ENCODE measurements at regions not wholly inside any gene's neighbourhood (a gene's known extent, or its start where the extent isn't known, plus 50 kb on each side); places are given as distances from the start of the nearest gene placed in this dataset.

DNA sequence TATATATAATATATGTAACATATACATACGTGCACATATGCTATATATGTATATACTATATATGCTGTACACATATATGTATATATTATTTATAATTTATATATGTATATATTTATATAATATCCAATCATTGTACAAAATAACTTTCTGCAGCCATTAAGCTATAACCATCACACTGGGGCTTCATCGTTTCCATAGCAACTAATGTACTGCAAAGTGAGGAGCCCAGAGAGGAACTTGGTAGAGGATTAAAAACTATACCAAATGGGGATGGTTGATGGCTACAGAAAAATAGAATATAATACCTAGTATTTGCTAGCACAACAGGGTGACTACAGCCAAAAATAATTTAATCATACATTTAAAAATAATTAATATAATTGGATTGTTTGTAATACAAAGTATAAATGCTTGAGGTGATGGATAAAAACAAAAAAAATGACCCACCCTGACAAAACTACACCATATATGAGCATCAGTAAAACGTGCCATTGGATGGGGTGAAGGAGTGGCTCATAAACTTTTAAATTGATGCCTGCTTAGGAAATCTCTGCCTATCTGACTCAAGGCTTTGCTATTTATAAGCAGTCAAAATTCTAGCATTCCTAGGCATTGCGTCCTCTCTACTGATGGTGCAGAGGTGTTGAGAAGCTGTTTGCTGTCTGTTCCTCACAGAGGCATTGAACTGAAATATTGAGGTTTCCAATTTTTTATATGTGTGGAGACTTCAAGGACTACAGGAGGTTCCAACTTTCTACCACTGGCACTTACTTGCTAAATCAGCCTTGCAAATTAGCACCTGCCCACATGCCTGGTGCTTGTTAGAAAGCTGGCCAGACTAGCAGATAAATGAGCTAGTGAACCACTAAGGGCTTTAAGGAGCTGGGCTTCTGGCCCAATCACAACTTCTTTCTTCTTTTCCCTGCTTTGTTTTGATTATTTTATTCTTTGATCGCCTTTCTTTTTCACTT lies 190.1 kb downstream of the SCP2D1 start:
- DNase-seq, result no peak

GRCh38 chr20:19004975-19005374 lies 191.4 kb downstream of the SCP2D1 start:
- no peak for DNase-seq

- no peak for DNase-seq
Observed at GRCh38 chr20:19008497-19008896, 194.9 kb downstream of the SCP2D1 start.

DNA sequence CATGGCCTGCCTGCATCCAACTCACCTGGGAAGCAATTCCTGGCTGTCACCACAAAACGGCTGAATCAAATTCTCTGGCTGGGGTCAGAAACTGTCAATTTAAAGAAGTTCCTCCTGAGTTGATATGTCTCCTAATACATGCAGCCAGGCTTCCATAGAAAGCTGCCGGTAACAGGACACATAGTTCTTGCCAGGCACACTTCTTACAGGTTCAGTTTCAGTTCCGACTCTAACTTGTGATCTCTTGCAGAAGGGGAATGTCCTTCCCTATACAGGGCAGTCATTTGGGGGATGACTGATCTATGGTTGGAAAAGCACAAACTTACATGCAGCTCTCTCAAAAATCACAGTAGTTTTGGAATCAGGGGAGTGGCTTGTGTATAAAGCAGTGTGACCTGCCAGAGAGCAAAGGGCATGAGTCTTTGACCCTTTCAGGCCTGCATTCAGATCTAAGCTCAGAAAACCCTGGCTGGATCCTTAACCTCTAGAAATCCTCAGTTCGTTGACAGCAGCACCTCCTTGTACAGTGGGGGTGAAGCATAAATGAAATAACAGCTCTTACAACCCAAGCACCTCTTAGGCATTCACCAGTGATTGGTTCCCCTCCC lies 195.6 kb downstream of the SCP2D1 start:
- no peak for DNase-seq

DNA sequence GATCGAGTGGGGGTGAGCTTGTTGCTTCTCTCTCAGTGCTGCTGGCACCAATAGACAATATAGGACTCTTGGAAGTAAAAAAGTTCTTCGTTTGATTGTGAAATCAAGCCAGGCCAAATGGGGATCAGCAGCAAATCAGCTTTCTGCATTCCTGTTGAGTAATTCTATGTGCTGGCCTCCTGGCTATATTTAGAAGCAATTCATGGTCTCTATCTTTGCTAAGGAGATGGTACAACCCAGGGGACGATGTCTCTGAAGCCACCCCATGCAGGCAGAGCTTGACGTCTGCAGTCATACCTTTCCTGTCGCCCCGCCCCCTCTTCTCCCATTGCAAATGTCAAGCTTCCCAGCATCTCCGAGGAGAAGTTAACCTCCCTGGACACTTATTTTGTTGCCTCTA lies 199.1 kb downstream of the SCP2D1 start:
- no peak for DNase-seq

GRCh38 chr20:19013907-19014306 lies 198.5 kb upstream of the SLC24A3 start:
- DNase-seq, result no peak

GRCh38 chr20:19015351-19016139 lies 196.9 kb upstream of the SLC24A3 start:
- DNase-seq, result no peak

DNA sequence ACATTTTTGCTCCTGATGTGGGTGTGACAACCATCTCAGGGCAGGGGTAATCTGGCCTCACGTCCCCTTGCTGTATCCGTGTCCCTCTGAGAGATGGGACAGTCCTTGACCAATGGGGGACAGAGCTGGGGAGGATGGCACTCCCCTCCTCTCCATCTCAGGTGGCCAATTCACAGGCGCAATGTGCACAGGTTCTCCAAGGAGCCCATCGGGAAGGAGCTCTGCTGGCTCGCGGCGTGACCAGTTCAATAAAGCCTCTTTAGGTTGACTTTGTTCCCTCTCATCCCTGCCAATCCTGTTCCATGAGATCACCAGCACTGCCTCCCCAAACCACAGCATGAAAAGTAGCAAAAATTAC lies 196.3 kb upstream of the SLC24A3 start:
- no peak for DNase-seq

GRCh38 chr20:19017104-19017690 lies 195.2 kb upstream of the SLC24A3 start:
- DNase-seq, result no peak

GRCh38 chr20:19018881-19019280 lies 193.6 kb upstream of the SLC24A3 start:
- no peak for DNase-seq

DNA sequence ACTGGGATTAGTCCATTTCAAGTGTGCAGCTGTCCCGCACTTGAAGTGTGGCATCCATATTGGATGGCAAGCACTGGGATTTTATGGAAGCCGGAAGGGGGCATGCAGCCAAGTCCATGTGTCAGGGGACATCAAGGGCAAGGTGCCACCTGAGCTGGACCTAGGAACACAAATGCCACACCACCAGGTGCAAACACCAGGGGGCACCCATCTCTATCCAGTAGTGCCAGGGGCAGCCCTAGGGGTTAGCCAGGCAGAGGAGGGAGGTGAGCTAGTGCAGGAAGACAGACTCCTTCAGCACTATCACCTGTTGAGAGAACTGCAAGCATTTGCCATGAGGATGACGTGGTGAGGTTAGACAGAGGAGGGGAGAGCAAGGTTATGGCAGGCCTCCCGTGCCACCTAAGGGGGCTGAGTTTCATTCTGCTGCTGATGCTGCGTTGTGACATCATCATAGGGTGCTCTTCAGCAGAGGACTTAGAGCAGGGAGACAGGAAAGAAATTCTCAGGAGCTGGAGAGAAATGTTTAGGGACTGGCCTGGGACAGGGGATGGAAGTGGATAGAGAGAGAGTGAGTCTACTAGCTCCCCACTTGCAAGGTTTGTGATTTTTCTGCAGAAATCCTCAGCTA lies 192.6 kb upstream of the SLC24A3 start:
- DNase-seq, result no peak

- no peak for DNase-seq
Observed at GRCh38 chr20:19021406-19022117, 190.9 kb upstream of the SLC24A3 start.

DNA sequence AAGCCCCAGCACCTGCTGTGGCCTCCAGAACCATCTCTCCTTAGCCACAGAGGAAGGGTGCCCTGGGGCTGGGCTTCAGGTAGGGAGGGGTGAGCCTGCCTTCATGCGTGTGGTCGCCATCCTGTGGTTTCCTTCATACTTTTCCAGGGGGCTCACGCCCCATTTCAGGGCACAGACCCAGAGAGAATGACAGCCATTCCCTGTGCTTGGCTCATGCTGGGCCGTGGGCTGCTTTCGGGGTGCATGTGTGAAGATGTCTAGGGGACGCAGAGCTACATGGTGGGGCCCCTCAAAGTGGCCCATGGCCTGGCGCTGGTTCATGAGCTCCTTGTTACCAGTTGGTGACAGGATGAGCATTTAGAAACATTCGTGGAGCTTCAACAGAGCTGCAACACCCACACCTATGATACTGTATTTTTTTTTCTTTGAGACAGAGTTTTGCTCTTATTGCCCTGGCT lies 190.3 kb upstream of the SLC24A3 start:
- no peak for DNase-seq

- no peak for DNase-seq
Observed at GRCh38 chr20:19022791-19023448, 189.5 kb upstream of the SLC24A3 start.

DNA sequence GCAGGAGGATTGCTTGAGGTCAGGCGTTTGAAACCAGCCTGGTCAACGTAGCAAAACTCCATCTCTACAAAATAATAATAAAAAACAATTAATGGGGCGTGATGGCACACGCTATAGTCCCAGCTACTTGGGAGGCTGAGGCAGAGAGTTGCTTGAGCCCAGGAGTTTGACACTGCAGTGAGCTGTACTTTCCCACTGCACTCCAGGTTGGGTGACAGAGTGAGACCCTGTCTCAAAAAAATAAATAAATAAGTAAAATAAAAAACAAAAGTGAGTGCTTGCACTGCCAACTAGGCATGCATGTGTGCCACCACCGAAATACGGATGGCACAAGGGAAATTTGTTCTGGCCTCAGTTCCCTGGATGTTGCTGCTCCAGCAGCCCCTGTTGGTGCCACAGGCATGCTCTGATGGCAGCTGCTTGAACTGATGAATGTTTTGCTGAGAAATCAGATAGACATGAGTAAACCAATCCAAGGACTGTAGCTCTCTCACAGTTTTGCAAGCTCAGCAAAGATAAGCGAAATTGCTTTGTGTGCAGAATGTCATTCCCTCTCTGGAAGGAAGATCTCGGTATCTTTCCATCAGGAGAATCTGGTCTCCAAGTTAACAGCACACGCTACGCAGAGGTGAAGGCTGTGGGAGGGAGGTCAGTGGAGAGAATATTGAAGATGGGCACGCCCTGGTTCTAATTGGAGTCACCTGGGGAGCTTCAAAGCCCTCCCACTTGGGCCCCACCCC lies 188.0 kb upstream of the SLC24A3 start:
- no peak for DNase-seq

GRCh38 chr20:19025430-19026120 lies 186.9 kb upstream of the SLC24A3 start:
- DNase-seq, result no peak

- no peak for DNase-seq
Observed at GRCh38 chr20:19026121-19026878, 186.1 kb upstream of the SLC24A3 start.

DNA sequence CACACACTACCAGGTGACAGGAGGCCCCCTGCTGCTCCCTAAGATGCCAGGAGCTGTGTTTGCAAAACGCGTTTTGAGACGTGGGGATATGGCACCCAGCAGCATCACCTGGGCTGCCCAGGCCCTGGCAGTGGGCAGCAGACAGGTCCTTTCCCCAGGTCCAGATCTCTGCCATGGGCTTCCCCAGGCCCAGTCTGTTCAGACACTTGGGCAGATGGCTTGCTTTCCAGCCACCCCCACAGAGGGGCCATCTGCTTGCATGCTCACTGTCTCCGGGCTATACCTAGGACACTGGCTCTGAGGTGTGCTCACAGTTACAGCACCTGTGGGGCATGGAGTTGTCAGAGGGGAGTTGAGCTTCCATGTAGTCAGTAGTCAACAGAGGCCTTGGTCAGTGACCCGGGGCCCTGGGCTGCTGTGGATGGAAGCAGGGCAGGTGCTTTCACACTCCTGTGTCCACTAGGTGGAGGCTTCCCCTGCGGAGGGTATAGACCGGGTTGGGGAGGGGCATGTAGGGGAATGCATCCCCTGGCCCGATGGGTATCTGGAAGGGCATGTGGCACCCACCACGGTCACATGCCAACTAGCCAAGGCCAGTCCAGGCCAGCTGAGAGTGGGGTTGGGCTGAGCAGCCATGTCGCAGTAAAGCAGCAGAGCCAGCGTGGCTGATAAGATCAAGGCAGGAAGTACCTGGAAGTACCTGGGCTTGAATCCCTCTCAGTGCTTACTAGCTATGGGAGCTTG lies 185.4 kb upstream of the SLC24A3 start:
- DNase-seq, result no peak

Measured in activated CD4-positive, alpha-beta T cell treated with anti-CD3 and anti-CD28 coated beads for 48 hours (primary cell).